HCEC 1CT (cell line): ENCODE measurements at regions not wholly inside any gene's neighbourhood (a gene's known extent, or its start where the extent isn't known, plus 50 kb on each side); places are given as distances from the start of the nearest gene placed in this dataset.

Experiments
- DNase-seq: peaks from one replicate; pipeline ENCODE4 v3.0.0-alpha.2; 2017

GRCh38 chr6:3585320-3585935, 128.6 kb upstream of the SLC22A23 start:
- peak; percentile 95 for DNase-seq

- DNase-seq = peak; percentile 15
Measured at GRCh38 chr6:3584606-3585005, 127.8 kb upstream of the SLC22A23 start.

- DNase-seq = no peak
Measured at GRCh38 chr6:3581469-3581868, 124.6 kb upstream of the SLC22A23 start.

GRCh38 chr6:3579652-3580175, 122.9 kb upstream of the SLC22A23 start:
- no peak for DNase-seq

- no peak for DNase-seq
Measured at GRCh38 chr6:3578981-3579380, 122.1 kb upstream of the SLC22A23 start.

- DNase-seq = no peak
Measured at GRCh38 chr6:3577517-3577916, 120.7 kb upstream of the SLC22A23 start.

- DNase-seq = no peak
Measured at GRCh38 chr6:3575701-3576100, 118.9 kb upstream of the SLC22A23 start.

- no peak for DNase-seq
Measured at GRCh38 chr6:3575166-3575565, 118.3 kb upstream of the SLC22A23 start.

- no peak for DNase-seq
Measured at GRCh38 chr6:3573670-3574069, 116.8 kb upstream of the SLC22A23 start.

GRCh38 chr6:3571836-3572235, 115.0 kb upstream of the SLC22A23 start:
- no peak for DNase-seq

GRCh38 chr6:3571250-3571681, 114.4 kb upstream of the SLC22A23 start:
- DNase-seq = no peak

- DNase-seq = no peak
Measured at GRCh38 chr6:3569816-3570215, 113.0 kb upstream of the SLC22A23 start.

- no peak for DNase-seq
Measured at GRCh38 chr6:3568396-3569082, 111.7 kb upstream of the SLC22A23 start.

- peak; percentile 81 for DNase-seq
Measured at GRCh38 chr6:3566812-3567211, 110.0 kb upstream of the SLC22A23 start.

- DNase-seq = no peak
Measured at GRCh38 chr6:3565291-3565690, 108.4 kb upstream of the SLC22A23 start.

GRCh38 chr6:3561725-3562124, 104.9 kb upstream of the SLC22A23 start:
- DNase-seq = peak; percentile 43

- no peak for DNase-seq
Measured at GRCh38 chr6:3560211-3560610, 103.4 kb upstream of the SLC22A23 start.

GRCh38 chr6:3559561-3559960, 102.7 kb upstream of the SLC22A23 start:
- DNase-seq = no peak

GRCh38 chr6:3557336-3557735, 100.5 kb upstream of the SLC22A23 start:
- no peak for DNase-seq

- no peak for DNase-seq
Measured at GRCh38 chr6:3553254-3553653, 96.4 kb upstream of the SLC22A23 start.

GRCh38 chr6:3551716-3552511, 95.1 kb upstream of the SLC22A23 start:
- DNase-seq = no peak

- DNase-seq = no peak
Measured at GRCh38 chr6:3549314-3549940, 92.6 kb upstream of the SLC22A23 start.

GRCh38 chr6:3546121-3546520, 89.3 kb upstream of the SLC22A23 start:
- DNase-seq = no peak
